Nephron progenitor cell (in vitro differentiated cells): ENCODE measurements at regions not wholly inside any gene's neighbourhood (a gene's known extent, or its start where the extent isn't known, plus 50 kb on each side); places are given as distances from the start of the nearest gene placed in this dataset.
"Not testable (repeated sequence)": the region's sequence is repeated elsewhere in the genome, so short reads cannot be mapped to it uniquely, and the experiment has no call there.

Experiments
- DNase-seq: peaks from one replicate; pipeline ENCODE4 v3.0.0; 2021
- H3K27ac Mint-ChIP-seq: 2 replicates; pipeline ENCODE4 v1.8.0; 2021; ENCODE audit warnings: mild to moderate bottlenecking, moderate library complexity, mixed read lengths
- H3K27me3 Mint-ChIP-seq: 2 replicates; pipeline ENCODE4 v1.8.0; 2021; ENCODE audit warnings: mild to moderate bottlenecking, low read depth, mixed read lengths; ENCODE audit not compliant: poor library complexity
- H3K36me3 Mint-ChIP-seq: 2 replicates; pipeline ENCODE4 v1.8.0; 2021; ENCODE audit warnings: low read depth, mixed read lengths
- H3K4me1 Mint-ChIP-seq: 2 replicates; pipeline ENCODE4 v1.8.0; 2021; ENCODE audit warnings: mixed read lengths
- H3K4me3 Mint-ChIP-seq: 2 replicates; pipeline ENCODE4 v1.8.0; 2021; ENCODE audit warnings: mild to moderate bottlenecking, moderate library complexity, mixed read lengths
- H3K9me3 Mint-ChIP-seq: 2 replicates; pipeline ENCODE4 v1.8.0; 2021; ENCODE audit warnings: mild to moderate bottlenecking, moderate library complexity, mixed read lengths
- TF ChIP-seq, protein P1 (sequence below): fragments of 200-600 bp; sonication (generic); IDR thresholded peaks from 2 replicates; pipeline ENCODE4 v1.5.0; 2021; ENCODE audit warnings: antibody characterized with exemption

DNA sequence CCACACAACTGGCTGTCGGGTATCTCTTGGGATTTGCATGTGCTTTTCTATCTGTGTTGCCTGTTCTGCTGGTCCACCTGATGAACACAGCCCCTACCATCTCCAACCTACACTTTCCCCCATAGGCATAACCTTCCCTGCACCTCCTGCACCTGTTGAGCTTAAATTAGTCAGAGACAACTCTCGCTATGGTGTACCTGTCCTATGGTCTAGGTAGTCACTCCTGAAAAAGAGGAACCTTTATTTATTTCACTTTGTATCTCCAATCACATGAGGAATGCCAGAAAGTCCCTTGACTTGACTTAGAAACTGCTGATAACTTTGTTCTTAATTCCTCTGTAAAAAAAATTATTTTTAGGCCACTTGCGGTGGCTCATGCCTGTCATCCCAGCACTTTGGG, 338.1 kb downstream of the DHRSX start:
- Mint-ChIP-seq H3K9me3 (peaks cover 35% of the 10 kb centered on the region), H3K27me3 (peaks cover 13% of the 10 kb centered on the region), H3K27ac (no peak overlapping the region), H3K4me3 (no peak overlapping the region), H3K36me3 (peaks cover 23% of the 10 kb centered on the region), H3K4me1 (no peaks in the 10 kb centered on the region)
- no peak for DNase-seq
- TF ChIP-seq, protein P1, sequence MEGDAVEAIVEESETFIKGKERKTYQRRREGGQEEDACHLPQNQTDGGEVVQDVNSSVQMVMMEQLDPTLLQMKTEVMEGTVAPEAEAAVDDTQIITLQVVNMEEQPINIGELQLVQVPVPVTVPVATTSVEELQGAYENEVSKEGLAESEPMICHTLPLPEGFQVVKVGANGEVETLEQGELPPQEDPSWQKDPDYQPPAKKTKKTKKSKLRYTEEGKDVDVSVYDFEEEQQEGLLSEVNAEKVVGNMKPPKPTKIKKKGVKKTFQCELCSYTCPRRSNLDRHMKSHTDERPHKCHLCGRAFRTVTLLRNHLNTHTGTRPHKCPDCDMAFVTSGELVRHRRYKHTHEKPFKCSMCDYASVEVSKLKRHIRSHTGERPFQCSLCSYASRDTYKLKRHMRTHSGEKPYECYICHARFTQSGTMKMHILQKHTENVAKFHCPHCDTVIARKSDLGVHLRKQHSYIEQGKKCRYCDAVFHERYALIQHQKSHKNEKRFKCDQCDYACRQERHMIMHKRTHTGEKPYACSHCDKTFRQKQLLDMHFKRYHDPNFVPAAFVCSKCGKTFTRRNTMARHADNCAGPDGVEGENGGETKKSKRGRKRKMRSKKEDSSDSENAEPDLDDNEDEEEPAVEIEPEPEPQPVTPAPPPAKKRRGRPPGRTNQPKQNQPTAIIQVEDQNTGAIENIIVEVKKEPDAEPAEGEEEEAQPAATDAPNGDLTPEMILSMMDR = no peak

DNA sequence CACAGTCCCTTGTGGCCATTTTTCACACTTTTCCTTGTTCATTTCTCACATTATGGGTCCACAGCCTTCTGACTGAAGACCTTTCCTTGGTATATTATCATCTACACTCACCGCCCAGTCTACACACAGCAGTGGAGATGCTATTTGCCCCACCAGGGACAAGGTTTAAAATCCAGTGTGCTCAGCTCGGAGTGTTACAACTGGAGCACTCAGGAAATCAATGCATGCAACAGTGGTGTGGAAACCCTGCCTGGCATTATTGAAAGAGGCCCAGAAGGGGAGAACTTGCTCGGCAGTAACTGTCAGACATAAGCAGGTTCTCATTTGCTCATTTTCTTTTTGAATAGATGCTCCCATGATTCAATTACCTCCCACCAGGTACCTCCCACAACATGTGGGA, 340.9 kb downstream of the DHRSX start:
- peaks cover 13% of the 10 kb centered on the region for H3K27me3 Mint-ChIP-seq
- peaks cover 62% of the 10 kb centered on the region for H3K9me3 Mint-ChIP-seq
- H3K27ac Mint-ChIP-seq = no peak overlapping the region
- TF ChIP-seq, protein P1 = no peak
- no peak for DNase-seq
- H3K36me3 Mint-ChIP-seq = peaks cover 38% of the 10 kb centered on the region
- H3K4me3 Mint-ChIP-seq = no peak overlapping the region
- H3K4me1 Mint-ChIP-seq = no peaks in the 10 kb centered on the region

DNA sequence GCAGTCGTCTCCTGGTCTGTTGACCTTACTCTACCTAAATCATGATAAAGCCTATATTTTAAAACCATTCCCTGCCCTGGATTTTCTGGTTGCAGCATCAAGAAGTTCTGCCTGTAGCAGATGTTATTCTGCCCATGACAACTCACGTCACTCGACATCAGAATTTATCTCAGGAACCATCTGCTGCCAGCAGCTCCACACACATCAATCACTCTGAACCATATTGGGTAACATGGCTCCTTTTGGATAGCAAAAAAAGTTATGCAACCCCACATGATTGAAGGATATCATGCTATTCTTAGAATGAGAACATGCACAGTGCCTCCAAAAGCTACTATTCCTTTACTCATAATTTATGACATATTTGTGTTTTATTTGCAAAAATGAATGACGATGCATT, 341.4 kb downstream of the DHRSX start:
- Mint-ChIP-seq H3K36me3 (peaks cover 41% of the 10 kb centered on the region), H3K4me1 (no peaks in the 10 kb centered on the region), H3K27me3 (peaks cover 10% of the 10 kb centered on the region), H3K9me3 (peaks cover 67% of the 10 kb centered on the region), H3K27ac (no peak overlapping the region), H3K4me3 (no peak overlapping the region)
- TF ChIP-seq, protein P1 = no peak
- DNase-seq = no peak

DNA sequence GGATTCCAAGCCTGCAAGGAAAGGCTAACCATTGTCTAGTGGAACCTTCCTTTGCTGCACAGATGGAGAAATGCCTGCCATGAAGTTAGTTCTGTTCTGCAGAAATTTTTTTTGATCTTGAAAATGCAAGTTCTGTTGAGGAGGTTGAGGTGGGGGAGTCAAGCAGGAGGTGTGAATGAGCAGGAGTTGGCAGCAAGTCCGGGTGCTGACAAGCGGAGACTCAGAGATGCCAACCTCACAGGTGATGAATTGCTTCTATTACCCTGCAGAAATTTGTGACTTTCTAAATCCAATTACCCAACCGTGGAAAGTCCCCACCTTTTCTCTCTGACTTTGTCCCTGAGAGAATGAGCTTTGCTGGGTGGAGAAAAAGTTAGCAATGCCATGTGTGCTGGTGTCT, 350.1 kb downstream of the DHRSX start:
- Mint-ChIP-seq H3K36me3 (peaks cover 29% of the 10 kb centered on the region), H3K4me3 (no peak overlapping the region), H3K4me1 (peaks cover 5% of the 10 kb centered on the region), H3K27me3 (no peaks in the 10 kb centered on the region), H3K27ac (no peak overlapping the region), H3K9me3 (peaks cover 60% of the 10 kb centered on the region)
- TF ChIP-seq, protein P1 = no peak
- DNase-seq = no peak

DNA sequence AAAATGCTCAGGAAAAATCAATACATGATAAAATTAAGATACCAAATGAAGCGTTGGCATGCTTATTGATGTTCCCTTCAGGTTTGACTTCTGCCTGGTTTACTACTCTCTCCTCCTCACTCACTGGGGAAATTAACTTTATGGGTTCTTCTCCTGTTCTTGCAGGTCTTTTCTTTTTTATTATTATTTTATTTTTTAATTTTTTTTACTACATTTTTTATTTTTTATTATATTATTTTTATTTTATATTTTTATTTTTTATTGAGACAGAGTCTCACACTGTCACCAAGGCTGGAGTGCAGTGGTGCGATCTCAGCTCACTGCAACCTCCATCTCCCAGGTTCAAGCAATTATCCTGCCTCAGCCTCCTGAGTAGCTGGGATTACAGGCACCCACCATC, 350.8 kb downstream of the DHRSX start:
- H3K27me3 Mint-ChIP-seq, DNase-seq, H3K4me3 Mint-ChIP-seq, H3K4me1 Mint-ChIP-seq, H3K27ac Mint-ChIP-seq: not testable (repeated sequence)
- peaks cover 22% of the 10 kb centered on the region for H3K36me3 Mint-ChIP-seq
- H3K9me3 Mint-ChIP-seq = peaks cover 53% of the 10 kb centered on the region

DNA sequence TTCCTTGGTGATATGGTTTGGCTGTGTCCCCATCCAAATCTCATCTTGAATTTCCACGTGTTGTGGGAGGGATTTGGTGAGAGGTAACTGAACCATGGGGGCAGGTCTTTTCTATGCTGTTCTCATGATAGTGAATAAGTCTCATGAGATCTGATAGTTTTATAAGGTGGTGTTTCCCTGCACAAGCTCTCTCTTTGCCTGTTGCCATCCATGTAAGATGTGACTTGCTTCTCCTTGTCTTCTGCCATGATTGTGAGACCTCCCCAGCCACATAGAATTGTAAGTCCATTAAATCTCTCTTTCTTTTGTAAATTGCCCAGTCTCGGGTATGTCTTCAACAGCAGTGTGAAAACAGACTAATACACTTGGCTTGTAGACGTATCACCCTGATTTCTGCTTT, 351.7 kb downstream of the DHRSX start:
- H3K36me3 Mint-ChIP-seq = peaks cover 18% of the 10 kb centered on the region
- not testable (repeated sequence) for H3K4me3 Mint-ChIP-seq, H3K4me1 Mint-ChIP-seq, H3K27ac Mint-ChIP-seq, DNase-seq, H3K27me3 Mint-ChIP-seq
- peaks cover 51% of the 10 kb centered on the region for H3K9me3 Mint-ChIP-seq

DNA sequence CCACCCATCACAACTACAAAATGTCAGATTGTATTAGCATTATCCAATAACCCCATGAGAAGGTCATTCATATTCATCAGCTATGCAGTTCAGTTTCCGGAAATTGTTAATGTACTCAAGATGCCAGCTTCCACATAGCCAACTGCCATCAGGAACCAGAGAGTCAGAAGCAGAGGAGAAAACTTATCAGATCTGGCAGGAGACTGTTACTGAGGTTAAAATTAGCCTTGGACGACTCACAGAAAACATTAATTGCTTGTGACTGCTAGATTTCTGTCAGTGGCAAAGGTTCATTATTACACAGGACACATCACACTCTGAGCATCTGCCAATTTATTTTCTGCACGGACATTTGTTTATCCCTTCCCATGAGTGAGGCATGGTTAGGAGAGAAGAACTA, 352.8 kb downstream of the DHRSX start:
- H3K27ac Mint-ChIP-seq = no peak overlapping the region
- H3K36me3 Mint-ChIP-seq = peaks cover 18% of the 10 kb centered on the region
- peaks cover 5% of the 10 kb centered on the region for H3K4me1 Mint-ChIP-seq
- no peak for DNase-seq
- H3K4me3 Mint-ChIP-seq = no peak overlapping the region
- H3K9me3 Mint-ChIP-seq = peaks cover 49% of the 10 kb centered on the region
- TF ChIP-seq, protein P1 = no peak
- H3K27me3 Mint-ChIP-seq = no peaks in the 10 kb centered on the region
